ENCODE measurements at regions not wholly inside any gene's neighbourhood (a gene's known extent, or its start where the extent isn't known, plus 50 kb on each side); places are given as distances from the start of the nearest gene placed in this dataset.

GRCh38 chr4:171629737-171630136 is 183.5 kb upstream of the GALNTL6 start:
- DNase-seq: no peak
- no peak for ATAC-seq

- ATAC-seq (no peak), DNase-seq (no peak)
Observed at GRCh38 chr4:171629182-171629581, 184.0 kb upstream of the GALNTL6 start.

DNA sequence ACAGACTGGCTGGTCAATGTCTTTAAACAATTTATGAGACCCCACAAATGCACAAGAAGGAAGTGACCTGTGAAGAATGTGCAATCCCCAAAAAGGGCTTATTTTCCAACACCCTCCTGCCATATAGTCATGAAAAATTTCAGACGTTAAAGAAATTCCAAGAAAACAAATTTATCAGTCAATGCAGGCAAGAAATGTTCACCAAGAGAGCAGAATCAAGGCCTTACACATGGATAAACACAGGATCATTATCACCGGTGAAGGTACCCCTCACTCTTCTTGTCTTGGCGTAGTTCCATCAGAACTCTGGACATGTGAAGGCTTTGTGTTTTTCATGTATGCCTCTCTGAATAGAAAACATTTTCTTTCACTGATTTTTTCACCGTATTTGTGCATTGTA is 186.7 kb upstream of the GALNTL6 start:
- DNase-seq: no peak
- ATAC-seq: no peak

DNA sequence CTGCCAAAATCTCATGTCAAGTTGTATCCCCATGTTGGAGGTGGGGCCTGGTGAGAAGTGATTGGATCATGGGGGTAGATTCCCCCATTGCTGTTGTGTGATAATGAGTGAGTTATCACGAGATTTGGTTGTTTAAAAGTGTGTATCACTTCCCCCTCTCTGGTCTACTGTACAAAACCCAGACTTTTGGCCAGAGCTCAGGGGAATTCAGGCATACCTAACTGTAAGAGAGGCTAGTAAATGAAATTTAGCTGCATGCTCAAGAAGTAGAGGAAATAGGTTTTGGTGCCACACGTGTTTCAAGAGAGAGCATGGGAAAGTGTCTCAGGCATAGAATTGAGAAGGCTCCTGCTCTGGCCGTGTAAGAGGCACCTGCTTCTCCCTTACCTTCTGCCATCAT is 190.5 kb upstream of the GALNTL6 start:
- ATAC-seq: no peak

GRCh38 chr4:171621646-171622045 is 191.6 kb upstream of the GALNTL6 start:
- ATAC-seq (no peak), DNase-seq (no peak)

More for the DNA sequence above, 190.5 kb upstream of the GALNTL6 start:
- no peak for DNase-seq

- DNase-seq (no peak), ATAC-seq (no peak)
Observed at GRCh38 chr4:171612907-171613306, 200.3 kb upstream of the GALNTL6 start.

DNA sequence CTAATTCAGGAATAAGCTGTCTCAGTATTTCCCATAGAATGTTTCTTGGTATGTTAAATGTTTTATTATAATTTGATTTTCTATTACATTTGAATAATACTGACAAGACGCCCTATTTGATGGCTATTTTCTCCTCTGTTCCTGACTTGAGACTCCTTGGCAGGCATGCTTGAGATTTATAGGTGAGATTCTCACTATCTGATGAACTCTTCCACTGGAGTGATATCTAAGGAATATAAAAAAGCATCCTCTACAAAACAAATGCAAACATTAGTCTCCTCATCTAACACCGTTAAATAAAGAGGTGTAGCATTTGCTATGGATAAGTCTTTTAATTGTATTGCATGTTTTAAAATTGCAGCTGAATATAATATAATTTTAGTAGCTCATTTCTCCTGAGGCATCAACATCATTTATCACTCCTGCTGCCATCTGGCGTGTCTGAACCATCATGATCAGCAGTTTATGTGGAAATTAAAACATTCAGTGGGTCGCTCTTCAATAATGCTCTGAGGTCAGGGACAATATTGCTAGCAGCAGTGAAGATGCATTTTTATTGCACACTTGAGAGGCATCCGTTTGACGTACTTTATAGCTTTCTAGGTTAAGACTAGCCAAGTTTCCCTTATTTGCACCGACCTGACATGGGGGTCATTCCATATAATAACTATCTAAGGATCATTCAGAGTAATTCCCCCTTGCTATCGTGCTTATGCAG is 210.4 kb upstream of the GALNTL6 start:
- DNase-seq: no peak
- ATAC-seq: no peak

DNA sequence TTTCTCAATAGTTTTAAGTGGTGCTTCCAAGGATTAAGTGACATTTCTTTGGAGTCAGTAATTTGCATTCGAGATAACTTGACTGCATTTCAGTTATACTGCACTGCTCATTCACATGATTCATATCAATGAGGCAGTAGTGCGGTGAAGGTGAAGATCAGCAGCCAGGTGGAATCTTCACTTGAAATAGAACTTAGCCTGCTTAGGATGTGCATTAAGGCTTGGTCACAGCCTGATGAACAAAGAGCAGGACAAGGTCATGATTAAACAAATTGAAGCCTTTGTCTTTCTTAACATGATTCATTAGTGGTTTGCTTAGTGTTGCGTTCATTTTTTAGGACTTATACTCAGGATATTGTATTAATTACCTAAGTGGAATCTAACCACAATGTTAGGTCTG is 212.1 kb upstream of the GALNTL6 start:
- ATAC-seq (no peak), DNase-seq (no peak)

DNA sequence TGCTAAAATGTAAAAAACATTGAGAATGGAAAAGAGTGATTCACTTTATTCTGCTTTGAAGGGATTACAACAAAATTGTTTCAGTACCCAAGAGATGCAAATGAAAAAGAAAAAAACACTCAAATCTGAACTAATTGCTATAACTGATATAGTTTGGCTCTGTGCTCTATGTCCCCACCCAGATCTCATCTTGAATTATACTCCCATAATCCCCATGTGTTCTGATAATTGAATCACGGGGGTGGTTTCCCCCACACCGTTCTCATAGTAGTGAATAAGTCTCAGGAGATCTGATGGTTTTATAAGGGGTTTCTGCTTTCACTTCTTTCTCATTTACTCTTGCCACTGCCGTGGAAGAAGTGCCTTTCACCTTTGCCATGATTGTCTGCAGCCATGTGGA is 213.6 kb upstream of the GALNTL6 start:
- no peak for DNase-seq
- ATAC-seq: no peak

DNA sequence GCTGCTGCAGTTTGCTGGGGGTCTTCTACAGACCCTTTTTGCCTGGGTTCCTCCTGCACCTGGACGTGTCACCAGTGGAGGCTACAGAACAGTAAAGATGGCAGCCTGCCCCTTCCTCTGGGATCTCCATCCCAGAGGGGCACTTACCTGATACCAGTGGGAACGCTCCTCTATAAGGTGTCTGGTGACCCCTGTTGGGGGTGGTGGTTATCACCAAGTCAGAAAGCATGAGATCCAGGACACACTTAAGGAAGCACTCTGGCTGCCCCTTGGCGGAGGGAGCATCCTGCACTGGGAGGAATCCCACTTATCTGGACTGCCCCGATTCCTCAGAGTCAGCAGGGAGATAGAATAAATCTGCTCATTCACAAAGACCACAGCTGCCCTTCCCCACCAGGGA is 218.9 kb upstream of the GALNTL6 start:
- ATAC-seq: no peak

GRCh38 chr4:171590716-171591115 is 222.5 kb upstream of the GALNTL6 start:
- ATAC-seq: no peak
- no peak for DNase-seq

More for the DNA sequence above, 218.9 kb upstream of the GALNTL6 start:
- DNase-seq: no peak

DNA sequence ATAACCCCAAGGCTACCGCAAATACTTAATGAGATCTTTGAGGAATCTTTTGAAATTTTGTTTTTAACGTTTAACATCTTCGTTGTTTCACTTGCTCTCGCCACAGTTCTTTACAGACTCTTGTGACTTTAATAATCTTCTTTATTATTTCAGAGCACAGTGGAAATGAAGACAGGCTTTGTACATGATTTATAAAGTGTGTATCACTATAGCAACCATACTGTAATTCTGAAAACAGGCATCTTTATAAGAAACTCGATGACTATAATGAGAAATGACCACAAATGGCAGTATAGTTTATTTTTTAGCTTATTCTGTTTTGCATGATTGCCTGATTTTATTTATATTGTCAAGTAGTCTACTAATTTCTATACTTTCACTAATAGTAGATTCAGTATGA is 224.4 kb upstream of the GALNTL6 start:
- DNase-seq: no peak
- ATAC-seq: no peak

DNA sequence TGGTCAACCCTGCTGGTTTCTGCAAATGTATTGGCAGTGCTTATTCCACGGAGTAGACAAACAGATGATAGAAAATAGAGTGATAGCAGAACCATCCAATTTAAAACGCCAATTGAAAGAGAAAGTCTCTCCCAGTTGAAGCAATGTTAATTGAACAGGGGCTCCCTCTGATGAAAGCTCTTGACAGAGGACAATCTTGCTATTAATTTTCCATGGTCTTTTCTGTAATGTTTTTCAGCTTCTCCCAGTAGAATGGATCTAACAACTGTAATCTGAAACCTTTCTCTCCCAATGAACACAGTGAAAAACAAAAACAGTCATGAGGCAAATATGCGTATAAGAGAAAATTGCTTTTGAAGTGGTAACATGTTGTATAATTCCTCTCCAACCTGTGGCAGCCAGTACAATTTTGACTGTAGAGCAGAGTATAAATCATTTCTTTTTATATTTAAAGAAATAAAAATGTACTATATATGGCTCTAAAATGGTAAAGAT is 225.1 kb upstream of the GALNTL6 start:
- no peak for ATAC-seq
- no peak for DNase-seq

DNA sequence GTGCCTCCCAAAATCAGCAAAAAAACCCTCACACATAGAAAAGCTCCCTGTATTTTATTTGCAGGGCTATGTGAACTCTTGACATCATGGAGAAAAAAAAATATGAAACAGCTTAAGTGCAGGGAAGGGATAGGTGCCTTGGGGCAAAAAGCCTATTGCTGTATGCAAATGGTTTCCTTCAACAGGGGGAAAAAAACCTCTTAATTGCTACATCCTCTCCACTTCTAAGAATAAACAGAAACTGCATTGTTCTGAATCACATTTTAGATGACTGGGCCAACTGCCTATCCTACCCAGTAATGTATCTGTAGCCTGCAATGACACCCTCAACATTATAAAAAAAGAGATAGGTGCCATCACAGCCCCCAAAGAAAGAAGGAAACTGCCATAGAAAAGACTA is 229.4 kb upstream of the GALNTL6 start:
- no peak for ATAC-seq
- DNase-seq: no peak

- DNase-seq (no peak), ATAC-seq (no peak)
Observed at GRCh38 chr4:171582961-171583581, 230.1 kb upstream of the GALNTL6 start.

- ATAC-seq: no peak
- no peak for DNase-seq
Observed at GRCh38 chr4:171573181-171573580, 240.0 kb upstream of the GALNTL6 start.

- ATAC-seq: no peak
Observed at GRCh38 chr4:171565130-171565788, 247.9 kb upstream of the GALNTL6 start.

DNA sequence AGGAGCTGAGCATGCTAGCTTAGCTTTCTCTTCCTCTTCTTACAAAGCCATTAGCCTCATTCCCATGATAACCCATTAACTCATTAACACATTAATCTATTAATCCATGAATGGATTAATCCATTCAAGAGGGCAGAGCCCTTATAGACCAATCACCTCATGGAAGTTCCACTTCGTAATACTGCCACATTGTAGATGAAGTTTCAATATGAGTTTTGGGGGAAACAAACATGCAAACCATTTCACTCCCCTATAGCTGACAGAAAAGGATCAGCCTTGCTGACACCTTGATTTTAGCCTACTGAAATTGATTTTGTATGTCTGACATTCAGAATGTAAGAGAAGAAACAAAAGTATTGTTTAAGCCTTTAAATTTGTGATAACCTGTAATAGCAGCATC is 251.8 kb upstream of the GALNTL6 start:
- ATAC-seq (no peak), DNase-seq (no peak)

More at GRCh38 chr4:171565130-171565788, 247.9 kb upstream of the GALNTL6 start:
- DNase-seq: no peak

- ATAC-seq (no peak), DNase-seq (no peak)
Observed at GRCh38 chr4:171553961-171554360, 259.2 kb upstream of the GALNTL6 start.

- DNase-seq (no peak), ATAC-seq (no peak)
Observed at GRCh38 chr4:171542640-171543039, 270.6 kb upstream of the GALNTL6 start.

DNA sequence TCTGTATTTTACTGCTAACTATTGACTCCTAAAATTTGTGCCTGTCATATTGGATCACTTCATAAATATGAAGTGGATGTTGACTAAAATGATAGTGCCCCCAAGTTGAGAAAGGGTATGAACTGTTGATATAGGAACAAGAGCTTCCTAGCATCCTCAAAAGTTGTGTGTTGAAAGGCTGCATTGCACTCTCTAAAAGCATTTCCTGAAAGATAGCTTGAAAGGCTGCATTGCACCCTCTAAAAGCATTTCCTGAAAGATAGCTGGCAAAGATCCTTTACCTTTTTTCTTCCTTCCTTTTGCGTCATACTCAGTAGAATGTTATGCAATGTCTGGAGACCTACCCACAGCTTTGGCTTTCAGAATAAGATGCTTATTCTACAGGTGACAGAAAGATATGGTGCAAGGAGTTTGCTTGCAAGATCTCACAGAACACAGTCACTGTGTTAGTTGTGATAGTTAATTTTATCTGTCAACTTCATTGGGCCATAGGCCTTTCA is 274.6 kb upstream of the GALNTL6 start:
- no peak for ATAC-seq
- no peak for DNase-seq

DNA sequence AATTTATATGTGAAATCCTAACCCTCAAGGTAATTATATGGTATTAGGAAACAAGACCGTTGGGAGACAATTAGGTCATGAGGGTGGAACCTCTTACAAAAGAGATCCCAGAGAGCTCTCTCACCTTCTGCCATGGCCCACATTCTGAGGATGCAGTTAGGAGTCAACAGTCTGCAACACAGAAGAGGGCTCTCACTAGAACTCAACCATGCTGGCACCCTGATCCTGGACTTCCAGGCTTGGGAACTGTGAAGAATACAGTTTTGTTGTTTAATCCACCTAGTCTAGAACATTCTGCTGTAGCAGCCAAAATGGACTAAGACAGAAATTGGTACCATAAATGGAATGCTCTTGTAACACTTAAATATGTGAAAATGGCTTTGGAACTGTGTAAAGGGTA is 278.8 kb upstream of the GALNTL6 start:
- DNase-seq: no peak
- ATAC-seq: no peak

DNA sequence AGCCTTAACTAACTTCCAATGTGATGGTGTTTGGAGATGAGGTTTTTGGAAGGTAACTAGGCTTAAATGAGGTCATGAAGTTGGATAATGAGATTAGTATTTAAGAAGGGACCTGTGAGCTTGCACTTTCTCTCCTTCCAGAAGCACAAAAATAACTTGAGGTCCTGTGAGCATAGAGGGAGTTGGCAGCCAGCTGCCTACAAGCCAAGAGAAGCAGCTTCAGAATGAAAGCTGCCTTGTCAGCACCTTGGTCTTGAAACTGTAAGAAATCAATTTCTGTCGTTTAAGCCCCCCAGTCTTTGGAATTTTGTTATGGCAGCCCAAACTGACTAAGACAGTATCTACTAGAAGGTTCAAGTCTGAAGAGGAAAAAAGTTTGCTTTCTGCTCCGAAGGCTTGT is 280.2 kb upstream of the GALNTL6 start:
- no peak for DNase-seq
- no peak for ATAC-seq

Measured in stimulated activated naive CD8-positive, alpha-beta T cell treated with anti-CD3 and anti-CD28 coated beads, Interleukin-15, Interleukin-2, amounts not matched to agents 100 U/mL and 50 U/mL, for 24 hours (primary cell).